ENCODE measurements at regions not wholly inside any gene's neighbourhood (a gene's known extent, or its start where the extent isn't known, plus 50 kb on each side); places are given as distances from the start of the nearest gene placed in this dataset.

DNA sequence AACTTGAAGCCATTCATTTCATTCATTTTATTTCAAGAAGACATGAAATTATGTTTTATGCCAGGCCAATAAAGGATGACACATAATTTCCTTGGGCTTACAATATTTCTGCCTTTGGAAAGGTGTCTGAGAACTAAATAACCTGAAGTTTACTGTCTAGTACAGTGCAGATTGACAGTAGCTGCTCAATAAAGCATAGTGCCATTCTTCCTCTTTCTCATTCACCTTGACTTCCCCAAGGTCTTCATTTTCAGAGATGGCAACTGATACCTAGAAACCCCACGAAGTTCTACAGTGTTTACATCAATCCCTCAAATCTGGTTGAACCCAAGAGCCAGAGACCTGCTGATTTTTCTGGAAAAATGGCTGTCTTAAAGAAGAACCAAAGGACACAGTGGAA lies 144.3 kb upstream of the SYN3 start:
- ChIA-PET CTCF (interaction anchor here (0.6 to 1.3 kb wide), 3 partner anchors 177 to 369 kb away, joined by 3 read pairs; no protein-coding TSS in a partner anchor), POLR2A (no interaction called here)
- H3K27me3 ChIP-seq (replicated peaks in 2 of 5; ENCODE audit: control insufficient read depth in 4 of 5, insufficient read depth in 5 of 5, low read length in 4 of 5) = peaks cover 0 to 40% (median 5%) of the 10 kb centered on the region in 5 experiments
- WGBS (ENCODE audit: insufficient coverage) = no CpG with 5 or more reads among the region's 1 CpG
- no peak for DNase-seq
- no peaks in the 10 kb centered on the region for H3K36me3 ChIP-seq (ENCODE audit: control insufficient read depth in 4 of 4, insufficient read depth in 4 of 4, low read length in 3 of 4)
- H3K27ac ChIP-seq (ENCODE audit: insufficient read depth in 1 of 2, low read depth in 1 of 2, low read length in 2 of 2, poor library complexity in 1 of 2, severe bottlenecking in 2 of 2) = no peak overlapping the region
- no peaks in the 10 kb centered on the region for H3K9me3 ChIP-seq (ENCODE audit: control extremely low read depth in 1 of 5, control insufficient read depth in 4 of 5, insufficient read depth in 2 of 5, low read depth in 1 of 5, low read length in 4 of 5)
- H3K4me3 ChIP-seq (ENCODE audit: control insufficient read depth in 1 of 7, extremely low read depth in 1 of 7, insufficient read depth in 4 of 7, low read depth in 2 of 7, low read length in 6 of 7) = no peak overlapping the region
- H3K4me1 ChIP-seq (ENCODE audit: control extremely low read depth in 1 of 4, control insufficient read depth in 4 of 4, insufficient read depth in 4 of 4, low read length in 3 of 4) = no peaks in the 10 kb centered on the region

DNA sequence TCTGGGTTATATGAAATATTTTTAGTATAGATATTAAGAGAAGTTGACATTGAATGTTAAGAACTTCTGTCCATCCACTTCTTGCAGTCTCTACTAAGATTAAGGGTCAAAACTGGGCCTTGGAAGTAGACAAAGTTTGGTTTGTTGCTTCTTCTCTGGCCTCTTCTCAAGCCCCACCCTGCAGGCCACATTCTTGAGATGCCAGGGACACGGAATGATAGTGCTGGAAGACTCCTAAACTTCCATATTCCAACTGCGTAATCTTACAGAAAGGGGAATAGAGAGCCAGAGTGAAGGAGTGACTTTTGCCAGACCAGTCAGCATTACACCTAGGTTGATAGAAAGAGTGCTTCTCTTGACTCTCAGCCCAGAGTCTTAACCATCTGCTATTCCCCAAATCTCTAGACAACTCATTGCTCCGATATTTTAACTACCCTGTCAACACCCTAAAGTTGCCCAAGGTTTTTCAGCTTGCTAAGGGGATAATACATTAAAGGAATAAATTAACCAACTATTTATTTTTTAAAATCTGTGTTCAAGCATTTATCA lies 136.4 kb upstream of the SYN3 start:
- H3K27me3 ChIP-seq (replicated peaks in 2 of 5; ENCODE audit: control insufficient read depth in 4 of 5, insufficient read depth in 5 of 5, low read length in 4 of 5) = peaks cover 3 to 12% (median 4%) of the 10 kb centered on the region in 5 experiments
- H3K4me1 ChIP-seq (ENCODE audit: control extremely low read depth in 1 of 4, control insufficient read depth in 4 of 4, insufficient read depth in 4 of 4, low read length in 3 of 4) = no peaks in the 10 kb centered on the region
- CTCF ChIA-PET = no interaction called here
- H3K9me3 ChIP-seq (ENCODE audit: control extremely low read depth in 1 of 5, control insufficient read depth in 4 of 5, insufficient read depth in 2 of 5, low read depth in 1 of 5, low read length in 4 of 5) = no peaks in the 10 kb centered on the region
- no peak for DNase-seq
- no peak overlapping the region for H3K4me3 ChIP-seq (ENCODE audit: control insufficient read depth in 1 of 7, extremely low read depth in 1 of 7, insufficient read depth in 4 of 7, low read depth in 2 of 7, low read length in 6 of 7)
- POLR2A ChIA-PET = no interaction called here
- no CpG with 5 or more reads among the region's 3 CpGs for WGBS (ENCODE audit: insufficient coverage)
- H3K27ac ChIP-seq (ENCODE audit: insufficient read depth in 1 of 2, low read depth in 1 of 2, low read length in 2 of 2, poor library complexity in 1 of 2, severe bottlenecking in 2 of 2) = no peak overlapping the region
- H3K36me3 ChIP-seq (ENCODE audit: control insufficient read depth in 4 of 4, insufficient read depth in 4 of 4, low read length in 3 of 4) = no peaks in the 10 kb centered on the region

DNA sequence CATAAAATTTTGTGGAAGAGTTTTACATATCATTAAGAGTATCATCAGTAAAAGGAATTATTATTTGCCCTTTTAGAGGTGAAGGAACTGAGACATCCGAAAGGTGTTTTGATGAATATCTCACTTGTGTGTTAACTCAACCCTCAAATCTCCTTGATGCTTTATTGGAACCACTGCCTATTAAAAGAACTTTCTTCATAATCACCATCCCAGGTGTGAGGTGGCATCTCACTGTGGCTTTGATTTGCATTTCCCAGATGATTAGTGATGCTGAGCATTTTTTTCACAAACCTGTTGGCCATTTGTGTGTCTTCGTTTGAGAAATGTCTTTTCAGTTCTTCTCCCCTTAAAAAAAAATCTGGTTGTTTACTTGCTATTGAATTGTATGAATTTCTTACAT lies 134.0 kb upstream of the SYN3 start:
- no peak overlapping the region for H3K4me3 ChIP-seq (ENCODE audit: control insufficient read depth in 1 of 7, extremely low read depth in 1 of 7, insufficient read depth in 4 of 7, low read depth in 2 of 7, low read length in 6 of 7)
- no peaks in the 10 kb centered on the region for H3K36me3 ChIP-seq (ENCODE audit: control insufficient read depth in 4 of 4, insufficient read depth in 4 of 4, low read length in 3 of 4)
- H3K9me3 ChIP-seq (ENCODE audit: control extremely low read depth in 1 of 5, control insufficient read depth in 4 of 5, insufficient read depth in 2 of 5, low read depth in 1 of 5, low read length in 4 of 5) = no peaks in the 10 kb centered on the region
- WGBS (ENCODE audit: insufficient coverage) = 80% methylated on average over 1 of the region's 2 CpGs
- peaks cover 2 to 12% (median 4%) of the 10 kb centered on the region in 5 experiments for H3K27me3 ChIP-seq (replicated peaks in 2 of 5; ENCODE audit: control insufficient read depth in 4 of 5, insufficient read depth in 5 of 5, low read length in 4 of 5)
- no peak overlapping the region for H3K27ac ChIP-seq (ENCODE audit: insufficient read depth in 1 of 2, low read depth in 1 of 2, low read length in 2 of 2, poor library complexity in 1 of 2, severe bottlenecking in 2 of 2)
- ChIA-PET POLR2A (no interaction called here), CTCF (no interaction called here)
- DNase-seq = no peak
- H3K4me1 ChIP-seq (ENCODE audit: control extremely low read depth in 1 of 4, control insufficient read depth in 4 of 4, insufficient read depth in 4 of 4, low read length in 3 of 4) = no peaks in the 10 kb centered on the region

DNA sequence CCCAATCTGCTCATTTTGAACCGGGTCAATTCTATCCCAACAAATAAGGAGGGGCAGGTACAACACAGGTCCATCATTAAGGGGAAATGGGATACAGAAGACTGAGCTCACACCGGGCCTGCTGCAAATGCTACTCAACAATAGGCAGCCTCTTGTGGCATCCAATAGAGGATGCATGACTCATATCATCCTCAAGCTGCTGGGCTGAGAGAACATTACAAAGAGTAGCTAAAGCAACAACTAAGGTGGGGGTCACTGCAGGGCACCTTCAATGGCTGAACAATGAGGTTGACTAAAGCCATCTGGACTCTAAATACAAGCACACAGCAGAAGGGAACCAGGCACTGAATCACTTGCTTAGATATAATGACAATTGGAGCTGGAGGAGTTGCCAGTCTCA lies 130.1 kb upstream of the SYN3 start:
- DNase-seq = peak in 1 of 3 donors; percentile 15
- Histone ChIP-seq H3K27me3 (replicated peaks in 2 of 5; ENCODE audit: control insufficient read depth in 4 of 5, insufficient read depth in 5 of 5, low read length in 4 of 5) (peaks cover 0 to 12% (median 7%) of the 10 kb centered on the region in 5 experiments), H3K27ac (ENCODE audit: insufficient read depth in 1 of 2, low read depth in 1 of 2, low read length in 2 of 2, poor library complexity in 1 of 2, severe bottlenecking in 2 of 2) (no peak overlapping the region), H3K4me3 (ENCODE audit: control insufficient read depth in 1 of 7, extremely low read depth in 1 of 7, insufficient read depth in 4 of 7, low read depth in 2 of 7, low read length in 6 of 7) (no peak overlapping the region), H3K9me3 (ENCODE audit: control extremely low read depth in 1 of 5, control insufficient read depth in 4 of 5, insufficient read depth in 2 of 5, low read depth in 1 of 5, low read length in 4 of 5) (no peaks in the 10 kb centered on the region), H3K4me1 (ENCODE audit: control extremely low read depth in 1 of 4, control insufficient read depth in 4 of 4, insufficient read depth in 4 of 4, low read length in 3 of 4) (no peaks in the 10 kb centered on the region), H3K36me3 (ENCODE audit: control insufficient read depth in 4 of 4, insufficient read depth in 4 of 4, low read length in 3 of 4) (no peaks in the 10 kb centered on the region)
- ChIA-PET CTCF (no interaction called here), POLR2A (no interaction called here)
- 66% methylated on average over 2 of the region's 2 CpGs for WGBS (ENCODE audit: insufficient coverage)

DNA sequence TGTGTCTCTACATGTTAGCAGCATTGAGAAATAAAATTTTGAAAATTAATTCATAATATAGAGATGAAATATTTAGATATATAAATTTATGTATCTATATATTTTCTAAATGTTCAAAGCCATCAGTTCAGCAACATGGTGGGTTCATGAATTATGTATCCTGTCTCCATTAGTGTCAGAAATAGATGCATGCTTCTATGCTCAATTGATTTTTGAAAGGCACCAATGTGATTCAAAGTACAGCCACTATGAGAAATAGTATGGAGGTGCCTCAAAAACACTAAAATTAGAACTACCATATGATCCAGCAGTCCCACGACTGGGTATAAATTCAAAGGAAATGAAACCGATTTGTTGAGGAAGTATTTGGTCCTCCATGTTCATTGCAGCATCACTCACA lies 128.6 kb upstream of the SYN3 start:
- DNase-seq = no peak
- H3K4me1 ChIP-seq (ENCODE audit: control extremely low read depth in 1 of 4, control insufficient read depth in 4 of 4, insufficient read depth in 4 of 4, low read length in 3 of 4) = no peaks in the 10 kb centered on the region
- ChIA-PET POLR2A (no interaction called here), CTCF (interaction anchor here (1.3 kb wide), 1 partner anchor 168 kb away, joined by 3 read pairs; no protein-coding TSS in a partner anchor)
- peaks cover 0 to 12% (median 4%) of the 10 kb centered on the region in 5 experiments for H3K27me3 ChIP-seq (replicated peaks in 2 of 5; ENCODE audit: control insufficient read depth in 4 of 5, insufficient read depth in 5 of 5, low read length in 4 of 5)
- no peak overlapping the region for H3K27ac ChIP-seq (ENCODE audit: insufficient read depth in 1 of 2, low read depth in 1 of 2, low read length in 2 of 2, poor library complexity in 1 of 2, severe bottlenecking in 2 of 2)
- H3K9me3 ChIP-seq (ENCODE audit: control extremely low read depth in 1 of 5, control insufficient read depth in 4 of 5, insufficient read depth in 2 of 5, low read depth in 1 of 5, low read length in 4 of 5) = peaks cover 0 to 2% (median 0%) of the 10 kb centered on the region in 5 experiments
- WGBS (ENCODE audit: insufficient coverage) = no CpG with 5 or more reads among the region's 2 CpGs
- H3K36me3 ChIP-seq (ENCODE audit: control insufficient read depth in 4 of 4, insufficient read depth in 4 of 4, low read length in 3 of 4) = no peaks in the 10 kb centered on the region
- H3K4me3 ChIP-seq (ENCODE audit: control insufficient read depth in 1 of 7, extremely low read depth in 1 of 7, insufficient read depth in 4 of 7, low read depth in 2 of 7, low read length in 6 of 7) = no peak overlapping the region

DNA sequence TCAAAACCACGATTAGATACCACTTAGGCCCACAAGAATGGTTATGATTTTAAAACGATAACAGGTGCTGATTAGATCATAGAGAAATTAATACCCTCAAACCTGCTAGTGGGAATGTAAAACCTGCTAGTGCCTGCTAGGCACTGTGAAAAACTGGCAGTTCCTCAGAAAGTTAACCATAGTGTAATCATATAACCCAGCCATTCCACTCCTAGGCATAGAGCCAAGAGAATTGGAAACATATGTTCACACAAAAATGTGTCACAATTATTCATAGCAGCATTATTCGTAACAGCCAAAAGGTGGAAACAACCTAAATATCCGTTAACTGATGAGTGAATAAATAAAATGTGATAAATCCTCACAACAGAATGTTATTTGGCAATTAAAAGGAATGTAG lies 122.2 kb upstream of the SYN3 start:
- Histone ChIP-seq H3K27me3 (replicated peaks in 2 of 5; ENCODE audit: control insufficient read depth in 4 of 5, insufficient read depth in 5 of 5, low read length in 4 of 5) (peaks cover 0 to 7% (median 0%) of the 10 kb centered on the region in 5 experiments), H3K36me3 (ENCODE audit: control insufficient read depth in 4 of 4, insufficient read depth in 4 of 4, low read length in 3 of 4) (no peaks in the 10 kb centered on the region), H3K4me1 (ENCODE audit: control extremely low read depth in 1 of 4, control insufficient read depth in 4 of 4, insufficient read depth in 4 of 4, low read length in 3 of 4) (no peaks in the 10 kb centered on the region), H3K9me3 (ENCODE audit: control extremely low read depth in 1 of 5, control insufficient read depth in 4 of 5, insufficient read depth in 2 of 5, low read depth in 1 of 5, low read length in 4 of 5) (peaks cover 0 to 2% (median 0%) of the 10 kb centered on the region in 5 experiments), H3K4me3 (ENCODE audit: control insufficient read depth in 1 of 7, extremely low read depth in 1 of 7, insufficient read depth in 4 of 7, low read depth in 2 of 7, low read length in 6 of 7) (no peak overlapping the region), H3K27ac (ENCODE audit: insufficient read depth in 1 of 2, low read depth in 1 of 2, low read length in 2 of 2, poor library complexity in 1 of 2, severe bottlenecking in 2 of 2) (no peak overlapping the region)
- CTCF ChIA-PET = no interaction called here
- no peak for DNase-seq
- WGBS (ENCODE audit: insufficient coverage) = no CpG with 5 or more reads among the region's 4 CpGs
- POLR2A ChIA-PET = no interaction called here

DNA sequence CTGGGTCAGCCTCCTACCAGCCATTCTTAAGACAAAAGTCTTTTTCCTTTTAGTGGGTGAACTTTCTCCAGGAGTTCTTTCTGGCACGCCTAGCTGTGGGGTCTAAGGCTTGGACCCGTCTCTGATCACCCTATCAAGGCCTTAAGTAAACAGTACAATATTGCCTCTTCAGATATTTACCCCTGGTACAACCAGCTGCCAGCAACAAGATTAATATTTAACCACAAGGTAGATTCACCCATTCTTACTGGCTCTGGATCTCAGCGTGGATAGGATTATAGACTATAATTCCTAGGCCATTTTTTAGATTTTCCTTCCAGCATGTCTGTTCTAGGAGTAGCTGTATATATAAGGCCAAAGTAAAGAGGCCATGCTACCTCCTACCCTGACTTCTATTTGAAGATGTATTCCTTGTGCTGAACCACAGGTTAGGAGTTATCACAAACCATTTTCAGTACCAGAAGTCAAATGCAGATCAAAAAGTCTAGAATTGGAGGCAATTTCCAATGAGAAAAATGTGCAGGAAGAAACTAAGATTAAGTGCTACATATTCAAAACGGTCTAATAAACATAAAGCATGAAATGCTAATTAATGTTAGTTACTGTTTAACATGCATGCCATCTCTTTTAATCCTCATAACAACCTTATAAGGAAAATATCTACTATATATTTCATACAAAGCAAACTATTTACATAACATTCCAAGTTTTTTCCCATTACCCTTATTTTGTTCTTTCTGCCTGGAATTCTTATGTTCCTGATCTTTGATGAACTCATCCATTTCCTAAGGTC lies 110.0 kb upstream of the SYN3 start:
- CTCF ChIA-PET = no interaction called here

More for the DNA sequence above, 110.0 kb upstream of the SYN3 start:
- Histone ChIP-seq H3K4me1 (ENCODE audit: control extremely low read depth in 1 of 4, control insufficient read depth in 4 of 4, insufficient read depth in 4 of 4, low read length in 3 of 4) (no peaks in the 10 kb centered on the region), H3K27ac (ENCODE audit: insufficient read depth in 1 of 2, low read depth in 1 of 2, low read length in 2 of 2, poor library complexity in 1 of 2, severe bottlenecking in 2 of 2) (no peak overlapping the region), H3K36me3 (ENCODE audit: control insufficient read depth in 4 of 4, insufficient read depth in 4 of 4, low read length in 3 of 4) (no peaks in the 10 kb centered on the region), H3K27me3 (replicated peaks in 2 of 5; ENCODE audit: control insufficient read depth in 4 of 5, insufficient read depth in 5 of 5, low read length in 4 of 5) (peaks cover 0 to 3% (median 0%) of the 10 kb centered on the region in 5 experiments), H3K4me3 (ENCODE audit: control insufficient read depth in 1 of 7, extremely low read depth in 1 of 7, insufficient read depth in 4 of 7, low read depth in 2 of 7, low read length in 6 of 7) (no peak overlapping the region), H3K9me3 (ENCODE audit: control extremely low read depth in 1 of 5, control insufficient read depth in 4 of 5, insufficient read depth in 2 of 5, low read depth in 1 of 5, low read length in 4 of 5) (no peaks in the 10 kb centered on the region)
- 94% methylated on average over 2 of the region's 4 CpGs for WGBS (ENCODE audit: insufficient coverage)
- no peak for DNase-seq
- POLR2A ChIA-PET = no interaction called here
